Esophagus squamous epithelium (tissue), 4 donors: ENCODE measurements at regions not wholly inside any gene's neighbourhood (a gene's known extent, or its start where the extent isn't known, plus 50 kb on each side); places are given as distances from the start of the nearest gene placed in this dataset.

ENCODE experiments used
- CTCF ChIP-seq, 6 experiments: fragments of 450-650 bp in 4 of 6; fragments of 200-600 bp in 2 of 6; sonication (generic) in 2 of 6; IDR thresholded peaks; one replicate each; pipeline ENCODE4 v1.5.1; 2016 to 2019; ENCODE audit warnings: antibody characterized with exemption in 6 of 6, mild to moderate bottlenecking in 4 of 6, moderate library complexity in 4 of 6
- POLR2A ChIP-seq, 4 donors: fragments of 450-650 bp; IDR thresholded peaks; one replicate each; pipeline ENCODE4 v1.6.1; 2017; ENCODE audit warnings: antibody characterized with exemption in 4 of 4, mild to moderate bottlenecking in 4 of 4, moderate library complexity in 3 of 4

- TF ChIP-seq CTCF (IDR thresholded peaks at IDR 0.05) (no peak), POLR2A (IDR thresholded peaks at IDR 0.05) (no peak)
Measured at GRCh38 chr7:36076074-36076473, 77.0 kb upstream of the EEPD1 start.
